ENCODE measurements at regions not wholly inside any gene's neighbourhood (a gene's known extent, or its start where the extent isn't known, plus 50 kb on each side); places are given as distances from the start of the nearest gene placed in this dataset.
"Not testable (repeated sequence)": the region's sequence is repeated elsewhere in the genome, so short reads cannot be mapped to it uniquely, and the experiment has no call there.

DNA sequence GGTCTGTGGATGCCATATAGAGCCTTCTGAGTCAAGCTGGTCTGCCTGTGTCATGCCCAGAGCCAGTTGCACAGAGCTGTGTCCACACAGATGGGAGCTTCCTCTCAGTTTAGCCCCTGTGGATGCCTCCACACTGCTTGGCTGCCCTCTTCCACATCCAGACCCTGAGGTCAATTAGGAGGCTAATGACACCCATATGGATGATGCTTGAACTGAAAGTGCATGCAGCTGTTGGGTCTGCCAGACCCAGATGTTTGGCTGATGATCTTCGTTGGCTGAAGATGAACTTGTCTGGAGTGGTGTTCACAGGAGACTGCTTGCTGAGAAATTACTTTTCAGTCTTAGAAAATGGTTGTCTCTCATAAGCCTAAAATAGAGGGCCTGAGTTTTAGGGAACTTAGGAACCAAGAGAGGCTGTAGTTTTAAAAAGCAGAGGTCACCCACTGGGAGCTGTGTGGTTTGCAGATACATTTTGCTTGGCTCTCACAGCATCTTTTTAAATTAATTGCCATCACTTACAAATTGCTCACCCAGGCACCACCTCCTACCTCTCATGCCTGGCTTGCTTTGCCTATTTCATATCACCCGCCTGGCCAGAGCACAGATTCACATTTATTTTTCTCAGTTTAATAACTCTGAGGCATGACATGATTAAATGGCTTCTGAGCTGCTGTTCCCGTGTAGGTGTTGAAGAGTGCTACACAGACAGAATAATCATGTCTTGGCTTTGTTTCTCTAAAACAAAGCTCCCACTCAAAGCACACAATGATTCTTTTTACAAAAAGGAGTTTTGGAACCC, 176.1 kb downstream of the MINAR1 start:
- DNase-seq, result no peak

DNA sequence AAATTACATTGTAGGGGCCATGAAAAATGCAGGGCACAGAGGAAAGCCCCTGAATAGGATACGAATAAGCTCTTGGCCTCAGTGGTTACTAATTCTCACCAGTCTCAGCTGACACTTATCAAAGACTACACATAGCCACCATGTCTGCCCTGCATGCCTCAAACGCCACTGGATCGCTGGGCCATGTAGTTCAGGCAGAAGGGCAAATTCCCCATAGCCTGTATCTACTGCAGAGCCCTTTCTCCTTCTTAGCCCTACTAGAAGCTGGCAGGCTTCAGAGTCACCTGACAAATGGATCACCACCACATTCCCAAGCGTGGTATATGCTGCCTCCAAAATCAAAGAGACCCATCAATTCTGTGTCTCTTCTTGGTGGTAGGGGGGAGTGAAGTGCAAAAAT, 177.4 kb downstream of the MINAR1 start:
- DNase-seq, result no peak

DNA sequence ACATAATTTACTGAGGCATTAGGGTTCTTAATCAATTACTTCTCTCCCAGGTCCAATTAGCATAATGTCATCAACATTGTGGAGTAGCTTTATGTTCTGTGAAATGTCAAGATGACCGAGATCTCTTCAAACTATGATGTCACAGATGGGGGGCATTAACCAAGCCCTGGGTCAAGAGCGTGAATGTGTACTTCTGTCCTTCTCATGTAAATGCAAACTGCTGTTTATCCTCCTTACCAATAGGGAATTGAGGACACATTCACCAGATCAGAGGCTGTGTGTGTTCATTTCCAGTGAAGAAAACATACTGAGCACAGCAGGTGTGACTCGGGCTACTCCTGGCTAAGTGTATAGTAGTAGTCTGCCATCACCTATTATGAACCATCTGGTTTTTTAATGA, 177.9 kb downstream of the MINAR1 start:
- DNase-seq, result no peak

DNA sequence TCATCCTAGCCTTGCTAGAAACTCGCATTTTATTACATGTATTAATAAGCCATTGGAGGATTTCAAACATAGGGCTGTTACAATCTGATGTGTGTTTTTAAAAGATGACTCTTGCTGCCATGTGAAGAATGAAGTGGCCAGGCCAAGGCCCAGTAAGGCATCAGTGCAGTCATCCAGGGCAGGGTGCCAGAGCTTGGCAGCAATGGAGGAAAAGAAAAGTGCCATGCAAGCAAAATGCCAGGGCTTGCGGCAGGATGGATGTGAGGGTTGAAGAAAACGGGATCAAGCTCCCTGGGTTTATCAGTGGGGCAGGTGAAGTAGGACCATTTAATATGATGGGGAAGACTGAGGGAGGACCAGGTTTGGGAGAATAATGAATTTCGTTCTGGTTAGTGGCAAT, 183.6 kb downstream of the MINAR1 start:
- DNase-seq, result no peak

DNA sequence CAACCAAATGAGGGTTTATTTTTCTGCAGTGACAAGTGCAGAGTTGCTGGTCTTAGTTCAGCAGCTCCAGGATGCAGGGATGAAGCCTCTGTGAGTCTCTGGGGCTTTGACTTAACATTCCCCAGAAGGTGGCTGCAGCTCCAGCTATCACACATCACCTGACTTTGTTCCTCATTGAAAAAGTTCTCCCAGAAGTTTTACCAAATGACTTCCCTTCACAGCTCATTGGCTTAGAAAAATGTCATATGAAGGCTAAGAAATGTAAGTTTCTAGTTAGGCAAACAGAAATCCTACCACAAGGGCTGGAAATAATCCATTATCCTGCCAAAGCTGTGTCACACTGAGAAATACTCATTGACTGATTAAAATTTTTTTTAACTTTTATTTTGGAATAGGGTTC, 184.9 kb downstream of the MINAR1 start:
- DNase-seq, result no peak

DNA sequence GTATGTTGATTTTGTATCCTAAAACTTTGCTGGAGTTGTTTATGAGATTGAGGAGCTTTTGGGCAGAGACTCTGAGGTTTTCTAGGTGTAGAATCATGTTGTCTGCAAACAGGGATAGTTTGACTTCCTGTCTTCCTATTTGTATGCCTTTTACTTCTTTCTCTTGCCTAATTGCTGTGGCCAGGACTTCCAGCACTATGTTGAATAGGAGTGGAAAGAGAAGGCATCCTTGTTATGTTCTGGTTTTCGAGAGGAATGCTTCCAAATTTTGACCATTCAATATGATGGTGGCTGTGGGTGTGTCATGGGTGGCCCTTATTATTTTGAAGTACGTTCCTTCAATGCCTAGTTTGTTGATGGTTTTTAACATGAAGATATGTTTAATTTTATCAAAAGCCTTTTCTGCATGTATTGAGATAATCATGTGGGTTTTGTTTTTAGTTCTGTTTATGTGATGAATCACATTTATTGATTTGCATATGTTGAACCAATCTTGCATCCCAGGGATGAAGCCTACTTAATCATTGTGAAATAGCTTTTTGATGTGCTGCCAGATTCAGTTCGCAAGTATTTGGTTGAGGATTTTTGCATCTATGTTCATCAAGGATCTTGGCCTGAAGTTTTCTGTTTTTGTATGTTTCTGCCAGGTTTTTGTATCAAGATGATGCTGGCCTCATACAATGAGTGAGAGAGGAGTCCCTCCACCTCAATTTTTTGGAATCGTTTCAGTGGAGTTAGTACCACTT, 188.1 kb downstream of the MINAR1 start:
- no peak for DNase-seq

DNA sequence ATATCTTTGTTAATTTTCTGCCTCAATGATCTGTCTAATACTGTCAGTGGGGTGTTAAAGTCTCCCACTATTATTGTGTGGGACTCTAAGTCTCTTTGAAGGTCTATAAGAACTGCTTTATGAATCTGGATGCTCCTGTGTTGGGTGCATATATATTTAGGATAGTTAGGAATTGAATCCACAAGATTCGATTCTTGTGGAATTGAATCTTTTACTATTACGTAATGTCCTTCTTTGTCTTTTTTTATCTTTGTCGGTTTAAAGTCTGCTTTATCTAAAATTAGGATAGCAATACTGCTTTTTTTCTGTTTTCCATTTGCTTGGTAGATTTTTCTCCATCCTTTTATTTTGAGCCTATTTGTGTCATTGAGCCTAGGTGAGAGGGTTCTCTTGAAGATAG, 189.7 kb downstream of the MINAR1 start:
- not testable (repeated sequence) for DNase-seq

DNA sequence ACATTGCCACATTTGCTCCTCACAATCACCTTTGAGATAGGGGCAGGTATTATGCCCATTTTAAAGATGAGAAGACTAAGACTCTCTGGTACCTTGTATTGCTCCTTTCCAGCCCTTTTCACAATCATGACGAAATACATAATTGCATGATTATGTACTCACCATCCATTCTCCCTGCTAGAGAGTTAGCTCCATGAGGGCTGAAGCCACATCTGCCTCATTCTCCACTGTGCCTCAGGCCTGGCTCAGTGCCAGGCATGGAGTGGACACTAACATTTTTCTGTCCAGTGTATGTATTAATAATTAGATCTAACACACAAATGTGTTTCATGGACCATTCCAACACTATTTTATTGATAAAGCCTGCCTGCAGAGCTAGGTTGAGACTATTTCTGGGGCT, 191.4 kb downstream of the MINAR1 start:
- DNase-seq, result no peak

DNA sequence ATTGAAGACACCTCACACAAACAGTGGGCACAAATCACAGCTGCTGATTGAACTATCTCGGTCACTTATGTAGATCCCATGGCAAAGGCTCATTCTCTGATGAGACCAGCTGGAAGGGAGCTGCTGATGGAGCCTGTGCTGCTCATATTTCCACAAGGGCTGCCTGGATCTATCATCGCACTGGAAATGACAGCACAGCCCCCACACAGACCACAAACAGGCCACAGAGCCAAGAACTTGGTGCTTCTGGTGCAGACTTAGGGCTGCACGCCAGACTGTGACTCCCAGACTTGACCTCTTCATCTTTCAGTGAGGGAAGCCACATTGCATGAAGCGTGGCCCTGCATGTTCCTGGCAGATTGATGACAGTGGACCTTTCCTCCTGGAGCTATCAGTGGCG, 197.6 kb downstream of the MINAR1 start:
- DNase-seq, result no peak

DNA sequence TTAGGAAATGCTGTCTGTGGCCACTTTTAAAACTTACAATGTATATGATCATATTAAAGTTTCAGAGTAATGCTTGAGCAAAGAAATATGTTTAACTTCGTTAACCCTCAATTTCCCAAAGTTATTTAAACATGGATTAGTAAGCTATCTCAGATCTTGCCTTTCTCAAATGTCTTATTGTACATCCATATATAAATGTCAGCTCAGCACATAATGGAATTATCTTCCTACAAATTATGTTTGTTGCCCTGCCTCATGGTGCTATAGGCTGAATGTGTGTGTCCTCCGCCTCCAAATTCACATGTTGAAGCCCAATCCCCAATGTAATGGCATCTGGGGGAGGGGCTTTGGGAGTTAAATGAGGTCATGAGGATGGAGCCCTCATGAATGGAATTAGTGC, 200.3 kb downstream of the MINAR1 start:
- DNase-seq, result no peak

DNA sequence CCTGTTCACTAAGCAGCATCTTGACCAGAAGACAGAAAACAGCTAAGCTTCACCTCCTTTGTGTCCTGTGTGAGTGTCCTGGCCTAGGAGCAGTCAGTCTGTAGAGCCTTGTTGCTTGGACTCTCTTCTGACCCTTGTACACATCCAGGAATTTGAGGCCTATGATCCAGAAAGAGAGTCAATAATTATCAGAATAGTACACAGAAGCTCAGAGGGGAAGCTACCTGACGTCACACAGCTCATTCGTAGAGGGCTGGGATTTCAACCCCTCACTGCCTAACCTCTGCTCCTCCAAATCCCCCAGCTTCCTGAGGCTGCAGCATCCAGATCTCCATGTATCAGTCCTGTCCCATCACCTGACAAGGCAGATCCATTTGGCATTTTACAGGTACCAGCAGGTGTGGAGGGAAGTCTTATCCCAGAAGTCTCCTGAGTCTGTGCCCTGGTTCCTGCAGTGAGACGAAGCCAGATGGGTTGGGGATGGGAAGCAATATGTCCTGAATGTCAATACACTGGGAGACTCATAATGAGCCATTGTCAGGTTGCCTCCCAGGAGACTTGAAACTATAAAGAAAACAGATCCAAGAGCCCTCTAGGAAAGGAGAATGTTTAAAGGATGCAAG, 203.1 kb downstream of the MINAR1 start:
- DNase-seq, result no peak

DNA sequence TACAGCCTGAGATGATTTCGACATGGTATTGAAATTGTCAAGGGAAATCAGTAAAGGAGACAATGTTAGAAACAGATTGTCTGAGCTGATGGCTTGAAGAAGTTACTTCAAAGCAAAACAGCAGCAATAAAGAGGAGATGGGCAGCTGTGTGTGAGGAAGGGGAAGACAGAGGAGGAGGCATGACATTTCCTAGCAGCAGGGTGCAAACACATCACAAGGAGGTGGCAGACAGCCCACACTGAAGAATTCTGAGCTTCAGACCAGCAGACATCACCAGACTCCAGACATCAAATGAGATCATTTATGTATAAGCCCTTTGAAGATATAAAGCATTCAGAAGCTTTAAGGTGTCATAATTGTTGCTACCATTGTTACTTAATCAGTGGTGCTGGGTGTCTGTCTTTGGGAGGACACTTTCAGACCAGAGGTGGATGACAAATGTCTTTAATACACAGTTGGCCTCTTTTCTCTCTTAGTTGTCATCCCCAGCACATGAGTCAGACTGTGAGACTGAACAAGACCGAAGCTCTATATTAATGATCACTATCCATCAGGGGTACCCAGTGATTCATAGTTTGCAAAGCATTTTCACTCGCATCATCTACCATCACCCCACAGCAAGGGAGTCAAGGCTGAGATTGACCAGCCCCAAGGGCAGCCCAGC, 203.9 kb downstream of the MINAR1 start:
- DNase-seq, result no peak

DNA sequence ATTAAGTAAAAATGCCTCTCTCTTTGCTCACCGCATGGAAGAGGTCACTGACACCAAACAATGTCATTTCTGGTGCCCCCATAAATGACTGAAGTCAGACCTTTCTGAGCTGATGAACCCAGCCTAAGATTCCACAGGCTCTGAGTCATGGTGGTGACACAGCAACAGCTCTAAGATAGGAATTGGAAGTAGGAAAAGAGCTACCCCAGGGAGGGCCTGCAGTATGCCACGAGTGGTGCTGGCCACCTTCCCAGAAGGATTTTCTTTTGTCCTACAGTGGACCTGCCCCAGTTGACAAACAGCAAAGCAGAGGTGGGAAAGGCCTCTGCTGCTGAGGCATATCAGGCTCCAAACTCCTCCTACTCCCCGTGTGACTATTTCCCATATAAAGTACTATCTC, 208.1 kb downstream of the MINAR1 start:
- no peak for DNase-seq

DNA sequence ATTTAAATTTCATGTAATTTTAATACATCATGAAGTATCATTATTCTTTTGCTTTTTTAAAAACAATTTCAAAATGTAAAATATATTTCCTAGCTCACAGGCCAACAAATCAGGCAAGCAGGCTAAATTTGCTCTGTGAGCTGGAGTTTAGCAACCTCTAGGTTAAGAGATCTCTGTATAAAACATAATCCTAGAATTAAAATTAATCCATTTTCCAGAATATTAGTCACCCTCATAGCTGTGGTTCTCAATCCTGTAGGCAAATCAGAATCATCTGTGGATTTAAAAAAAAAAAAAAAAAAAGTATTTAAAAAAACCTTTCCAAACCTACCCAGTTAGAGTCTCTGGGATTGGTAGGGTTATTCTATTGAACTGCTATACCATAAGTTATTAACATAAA, 209.7 kb downstream of the MINAR1 start:
- no peak for DNase-seq

DNA sequence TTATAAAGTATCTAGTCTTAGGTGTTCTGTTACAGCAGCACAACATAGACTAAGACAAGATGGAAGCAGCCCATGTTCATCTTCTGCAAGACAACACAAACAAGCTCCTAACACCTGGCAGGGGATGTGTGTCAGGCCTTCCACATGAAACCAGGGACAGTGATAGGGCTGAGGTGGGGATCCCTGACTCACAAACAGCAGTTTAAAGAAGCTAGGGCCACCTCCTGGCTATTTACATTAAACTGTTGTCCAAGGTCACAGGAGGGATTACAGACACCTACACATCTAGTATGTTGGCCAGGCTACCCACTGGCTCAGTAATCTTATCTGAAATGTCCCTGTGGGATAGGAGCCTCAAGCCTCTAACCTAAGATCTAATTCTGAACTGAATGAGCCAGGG, 211.3 kb downstream of the MINAR1 start:
- no peak for DNase-seq

DNA sequence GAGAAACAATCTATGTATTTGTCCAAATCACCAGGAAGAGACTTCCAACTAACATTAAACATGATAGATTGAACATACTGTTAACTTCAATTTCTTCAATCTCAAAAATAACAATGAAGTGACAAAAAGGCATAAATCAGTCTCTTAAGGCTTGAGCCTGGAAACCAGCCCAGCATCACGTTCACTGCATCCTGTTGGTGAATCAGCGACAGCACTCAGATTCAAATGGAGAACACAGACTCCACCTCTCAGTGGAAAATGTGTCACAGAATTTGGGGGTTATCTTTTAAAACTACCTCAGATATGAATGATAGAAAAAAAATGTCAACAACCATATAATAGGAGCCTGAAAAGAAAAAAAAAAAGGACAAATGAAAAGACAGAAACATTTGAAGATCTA, 212.0 kb downstream of the MINAR1 start:
- no peak for DNase-seq

DNA sequence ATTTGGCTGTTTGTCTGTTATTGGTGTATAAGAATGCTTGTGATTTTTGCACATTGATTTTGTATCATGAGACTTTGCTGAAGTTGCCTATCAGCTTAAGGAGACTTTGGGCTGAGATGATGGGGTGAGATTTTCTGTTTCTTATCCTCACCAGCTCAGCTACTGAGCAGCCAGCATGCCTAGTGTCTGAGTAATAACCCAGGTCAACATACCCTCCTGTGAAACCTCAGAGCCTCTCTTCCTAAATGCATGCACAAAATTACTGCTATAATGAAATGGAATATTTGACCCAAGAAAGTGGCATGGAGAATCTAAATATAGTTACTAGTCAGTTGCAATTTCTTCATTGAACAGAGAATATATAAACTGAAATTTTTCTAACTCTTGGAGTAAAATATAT, 220.8 kb downstream of the MINAR1 start:
- DNase-seq, result not testable (repeated sequence)

DNA sequence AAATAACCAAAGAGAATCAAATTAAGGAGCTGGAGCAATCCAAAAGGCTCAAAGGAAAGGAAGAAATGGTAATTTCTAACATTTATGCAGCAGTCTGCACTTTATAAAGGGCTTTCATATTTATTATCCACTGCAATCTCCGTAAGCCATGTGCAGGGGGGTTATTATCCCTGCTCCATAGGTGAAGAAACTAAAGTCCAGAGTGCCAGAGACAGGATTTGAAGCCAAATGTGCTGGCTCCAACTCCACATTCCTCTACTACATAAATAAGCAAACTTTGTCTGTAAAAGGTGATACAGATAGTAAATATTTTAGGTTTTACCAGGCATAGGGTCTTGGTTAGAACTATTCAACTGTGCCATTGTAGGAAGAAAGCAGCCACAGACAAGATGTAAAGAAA, 221.4 kb downstream of the MINAR1 start:
- DNase-seq, result no peak

DNA sequence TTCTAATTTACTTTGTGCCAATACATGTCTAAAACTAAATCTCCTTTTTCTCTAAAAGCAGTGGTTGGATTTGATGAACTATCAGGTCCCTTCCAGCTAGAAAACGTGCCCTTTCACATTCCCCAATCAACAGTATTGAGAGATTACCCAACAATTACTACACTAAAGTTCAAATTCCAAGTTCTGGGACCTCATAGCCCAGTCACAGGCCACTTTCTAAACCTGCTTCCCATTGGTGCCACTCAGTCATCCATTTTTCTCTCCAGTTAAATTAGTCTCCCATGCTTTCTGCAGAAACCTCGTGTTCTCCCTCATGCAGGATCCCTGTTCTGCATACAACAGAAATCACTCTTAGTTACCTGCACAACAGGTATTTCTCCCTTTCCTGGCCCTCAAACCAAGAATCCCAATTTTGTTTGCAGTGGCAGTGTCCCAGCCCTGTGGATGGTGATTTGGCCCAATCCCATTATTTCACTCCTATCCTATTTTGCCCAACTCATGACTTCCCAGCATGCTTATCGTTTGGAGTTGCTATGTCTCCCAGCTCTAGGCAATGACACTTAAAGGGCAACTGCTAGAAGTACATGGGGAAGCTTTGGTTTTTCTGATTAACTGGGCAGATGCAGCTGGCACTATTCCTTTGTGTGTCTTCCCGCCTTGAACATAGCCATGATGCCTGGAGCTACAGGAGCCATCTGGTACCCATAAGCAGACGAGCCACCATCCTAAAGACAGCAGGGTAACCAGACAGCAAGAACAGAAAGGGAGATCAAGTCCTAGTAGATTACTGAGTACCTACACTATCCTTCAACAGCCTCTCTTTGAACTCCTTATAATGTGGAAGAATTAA, 224.2 kb downstream of the MINAR1 start:
- DNase-seq, result no peak

DNA sequence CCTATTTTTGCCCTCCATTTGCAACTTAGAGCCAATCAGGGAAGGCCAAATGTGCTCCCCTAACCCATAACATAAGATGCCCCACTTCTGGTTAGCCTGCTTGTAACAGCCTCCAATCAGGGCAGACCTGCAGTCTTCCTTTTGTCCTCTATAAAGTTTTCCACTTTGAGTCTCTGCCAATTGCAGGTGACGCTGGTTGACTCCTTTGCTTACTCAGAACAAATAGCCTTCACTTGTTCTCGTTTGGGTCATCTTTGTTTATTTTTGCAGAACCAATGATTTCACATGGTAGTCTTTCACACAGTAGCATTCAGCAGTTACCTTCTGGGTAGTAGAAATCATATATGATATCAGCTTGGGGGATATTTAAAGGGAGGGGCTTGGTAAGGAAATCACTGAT, 225.6 kb downstream of the MINAR1 start:
- DNase-seq, result no peak

DNA sequence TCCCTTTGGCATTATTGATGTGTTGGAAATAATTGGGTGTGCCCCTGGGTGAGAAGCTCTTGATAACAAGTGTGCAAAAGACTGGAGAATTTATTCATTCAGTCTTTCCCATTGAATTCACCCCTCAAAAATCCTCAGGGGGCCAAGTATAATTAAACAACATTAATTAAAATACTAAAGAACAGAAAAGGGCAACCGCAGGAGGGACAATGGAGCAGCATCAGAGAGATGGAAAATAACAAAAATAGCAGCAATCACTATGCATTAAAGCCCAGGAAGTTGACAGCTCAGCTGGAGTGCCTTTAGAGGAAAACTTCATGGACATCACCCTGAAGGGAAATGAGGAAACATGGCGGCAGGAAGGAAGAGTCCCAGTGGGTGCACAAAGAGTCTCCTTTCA, 227.6 kb downstream of the MINAR1 start:
- DNase-seq, result no peak

DNA sequence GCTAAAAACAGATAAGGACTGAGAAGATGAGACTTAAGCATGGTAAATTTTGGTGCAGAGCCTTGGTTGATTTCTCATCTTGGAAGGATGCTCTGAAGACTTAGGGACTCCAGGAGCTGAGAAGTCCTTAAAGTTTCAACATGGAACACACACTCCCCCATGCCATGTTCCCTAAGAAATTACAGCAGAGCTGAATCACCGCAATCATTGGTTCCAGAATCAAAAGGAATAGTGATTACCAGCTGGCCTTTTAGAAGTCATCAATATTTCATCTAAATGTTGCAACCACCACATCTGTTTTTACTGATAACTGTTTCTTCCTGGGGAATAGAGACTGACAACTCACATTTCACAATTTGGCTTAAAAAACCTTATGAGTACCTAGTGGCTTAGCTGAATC, 229.3 kb downstream of the MINAR1 start:
- DNase-seq, result no peak
